Heart right ventricle (tissue), 16 donors: ENCODE measurements at regions not wholly inside any gene's neighbourhood (a gene's known extent, or its start where the extent isn't known, plus 50 kb on each side); places are given as distances from the start of the nearest gene placed in this dataset.

ENCODE experiments used
- ATAC-seq, 8 donors: fragments of 200-7000 bp; cut with Tn5 transposase; one replicate each; pipeline ENCODE4 v1.9.1; 2020; ENCODE audit warnings: mild to moderate bottlenecking in 8 of 8, moderate library complexity in 8 of 8, moderate number of reproducible peaks in 1 of 8
- DNase-seq, 2 donors: peaks; one replicate each; pipeline ENCODE4 v3.0.0-alpha.2; 2020
- H3K27ac ChIP-seq, 10 donors: fragments of 200-600 bp; sonication (generic) in 2 of 10; one replicate each; pipeline versions ENCODE4 v1.5.0 to v1.8.0; 2020 to 2022; ENCODE audit warnings: mild to moderate bottlenecking in 3 of 10
- H3K27me3 ChIP-seq, 7 donors: fragments of 200-600 bp; one replicate each; pipeline ENCODE4 v1.8.0; 2021 to 2022; ENCODE audit warnings: mild to moderate bottlenecking in 2 of 7
- H3K36me3 ChIP-seq, 9 donors: fragments of 200-600 bp; sonication (generic) in 1 of 9; one replicate each; pipeline versions ENCODE4 v1.5.0 to v1.8.0; 2020 to 2022; ENCODE audit warnings: mild to moderate bottlenecking in 2 of 9
- H3K4me1 ChIP-seq, 9 donors: fragments of 200-600 bp; sonication (generic) in 1 of 9; one replicate each; pipeline versions ENCODE4 v1.5.0 to v1.8.0; 2020 to 2022; ENCODE audit warnings: mild to moderate bottlenecking in 4 of 9
- H3K4me3 ChIP-seq, 10 donors: fragments of 200-600 bp; sonication (generic) in 2 of 10; one replicate each; pipeline versions ENCODE4 v1.5.0 to v1.8.0; 2020 to 2022; ENCODE audit warnings: mild to moderate bottlenecking in 7 of 10, moderate library complexity in 2 of 10
- H3K9me3 ChIP-seq, 11 donors: fragments of 200-600 bp in 10 of 11; sonication (generic) in 2 of 11; one replicate each; pipeline versions ENCODE4 v1.5.0 to v1.8.0; 2013 to 2022; ENCODE audit warnings: mild to moderate bottlenecking in 2 of 11, control low read depth in 1 of 11, moderate library complexity in 1 of 11
- WGBS, 2 donors: extraction: QIAGEN DNeasy Blood & Tissue Kit; methylation state at CpG; one replicate each; pipeline ENCODE4 v1.1.7; 2013; ENCODE audit warnings: inconsistent platforms in 1 of 2; 5-methylcytosine and 5-hydroxymethylcytosine counted together
- intact Hi-C, 10 donors: fragments of 100-400 bp; cut with DNase I; formaldehyde crosslinking; loops; one replicate each; pipeline versions ENCODE4 v1.11.1 to v1.14.2; 2022
- TF ChIP-seq, protein P1 (sequence below), 9 donors: fragments of 200-600 bp; sonication (generic) in 2 of 9; IDR thresholded peaks; one replicate each; pipeline versions ENCODE4 v1.5.0 to v1.8.0; 2021 to 2022; ENCODE audit warnings: antibody characterized with exemption in 9 of 9, mild to moderate bottlenecking in 5 of 9, moderate library complexity in 1 of 9
- donor health status: Arrhythmogenic right ventricular cardiomyopathy.
- donor health status: ischemic (EF 13 %, LVEDD 7.1; RV severe dilation, severe dysfunction).
- donor health status: healthy with polysubstance abuse.
- donor health status: DM: no; HTN: yes; CAD: no.
- donor health status: DM: no; HTN: no; CAD: no.
- donor health status: ischemic (EF 25% LVEDD 6.9; RV normal size, moderate dysfunction).
- donor health status: ischemic (EF 25% LVEDD 5.7; RV mildly dilated, moderate dysfunction).
- donor health status: healthy.
- donor health status: DM: yes; HTN: yes; CAD: no.
- donor health status: Ischemic cardiomyopathy.
- donor health status: ischemic (EF 35%, LVEDD 5.7; RV mildly dilated, moderate dysfunction).
- donor health status: nonischemic (EF 11% LVEDD 7.7; RV severe dilation, severe dysfunction).
- donor health status: DM: yes; HTN: yes; CAD: no.
- donor health status: PGD.
- donor health status: ischemic (EF 29% LVEDD 5.4; RV normal size, mild dysfunction).
- donor health status: nonischemic (EF 23%, LVEDD 6.1; RV moderate dilation, normal function).

DNA sequence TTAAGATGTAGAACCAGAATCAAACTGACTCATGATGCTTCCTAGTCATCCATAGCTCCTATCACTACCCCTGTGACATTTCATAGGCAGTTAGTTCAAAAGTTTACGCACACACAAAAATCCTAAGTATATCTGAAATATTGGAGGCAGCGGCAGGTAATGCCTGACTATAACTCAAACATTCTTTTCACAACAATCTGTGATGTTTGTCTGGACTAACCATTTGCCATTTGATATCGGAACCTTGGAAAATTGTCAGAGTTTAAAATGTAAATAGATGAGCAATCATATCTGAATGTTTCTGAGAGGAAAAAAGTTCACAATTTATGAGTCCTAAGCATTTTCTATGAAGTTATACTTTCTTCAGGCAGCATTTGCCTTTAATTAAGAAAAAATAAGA lies 1078.2 kb downstream of the EPHA7 start:
- intact Hi-C loops = loop anchor here in 1 of 10 donors (2.0 kb wide), 1 partner anchor 46 kb away; no protein-coding TSS in a partner anchor
- H3K27me3 ChIP-seq = no peaks in the 10 kb centered on the region
- no peaks in the 10 kb centered on the region for H3K9me3 ChIP-seq
- WGBS, 2 donors = 92 to 96% methylated on average over 3 of the region's 3 CpGs
- no peak for ATAC-seq
- no peaks in the 10 kb centered on the region for H3K36me3 ChIP-seq
- TF ChIP-seq, protein P1, sequence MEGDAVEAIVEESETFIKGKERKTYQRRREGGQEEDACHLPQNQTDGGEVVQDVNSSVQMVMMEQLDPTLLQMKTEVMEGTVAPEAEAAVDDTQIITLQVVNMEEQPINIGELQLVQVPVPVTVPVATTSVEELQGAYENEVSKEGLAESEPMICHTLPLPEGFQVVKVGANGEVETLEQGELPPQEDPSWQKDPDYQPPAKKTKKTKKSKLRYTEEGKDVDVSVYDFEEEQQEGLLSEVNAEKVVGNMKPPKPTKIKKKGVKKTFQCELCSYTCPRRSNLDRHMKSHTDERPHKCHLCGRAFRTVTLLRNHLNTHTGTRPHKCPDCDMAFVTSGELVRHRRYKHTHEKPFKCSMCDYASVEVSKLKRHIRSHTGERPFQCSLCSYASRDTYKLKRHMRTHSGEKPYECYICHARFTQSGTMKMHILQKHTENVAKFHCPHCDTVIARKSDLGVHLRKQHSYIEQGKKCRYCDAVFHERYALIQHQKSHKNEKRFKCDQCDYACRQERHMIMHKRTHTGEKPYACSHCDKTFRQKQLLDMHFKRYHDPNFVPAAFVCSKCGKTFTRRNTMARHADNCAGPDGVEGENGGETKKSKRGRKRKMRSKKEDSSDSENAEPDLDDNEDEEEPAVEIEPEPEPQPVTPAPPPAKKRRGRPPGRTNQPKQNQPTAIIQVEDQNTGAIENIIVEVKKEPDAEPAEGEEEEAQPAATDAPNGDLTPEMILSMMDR (IDR thresholded peaks at IDR 0.05) = peak in 1 of 9 donors; percentile 3
- H3K4me1 ChIP-seq = no peaks in the 10 kb centered on the region
- H3K27ac ChIP-seq = no peak overlapping the region
- no peak overlapping the region for H3K4me3 ChIP-seq
- no peak for DNase-seq

DNA sequence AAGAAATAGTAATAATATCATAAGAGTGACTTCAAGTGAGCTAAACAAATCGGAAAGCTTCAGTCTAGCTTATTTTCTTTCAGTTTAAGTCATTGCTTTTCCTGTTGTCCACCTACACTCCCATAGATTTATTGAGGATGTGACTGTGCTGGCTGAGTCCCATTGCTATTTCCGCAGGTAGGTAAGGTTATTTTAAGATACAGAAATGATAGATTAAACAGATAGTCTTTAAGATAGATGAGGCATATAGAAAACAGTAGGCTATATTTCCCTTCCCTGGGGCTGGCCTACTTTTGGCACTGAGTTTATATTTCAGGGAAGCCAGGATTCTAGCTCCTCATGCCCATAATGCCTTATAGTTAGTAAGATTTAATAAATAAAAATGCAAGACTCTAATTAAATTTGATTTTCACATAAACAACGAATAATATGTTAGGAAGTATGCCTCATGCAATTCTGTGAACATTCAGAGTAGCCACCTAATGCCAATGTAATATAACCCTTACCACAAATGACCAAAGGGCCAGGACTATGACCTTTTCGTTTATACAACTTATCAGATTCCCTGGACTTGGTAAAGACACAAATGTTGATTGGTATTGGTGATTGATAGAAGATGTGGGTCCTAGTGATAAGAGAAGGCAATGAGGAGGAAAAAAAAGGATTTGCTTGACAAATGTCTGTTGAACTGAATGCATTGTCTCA lies 1079.3 kb downstream of the EPHA7 start:
- DNase-seq = no peak
- WGBS, 2 donors = 59 to 72% methylated on average over 4 of the region's 4 CpGs
- intact Hi-C loops = loop anchor here in 1 of 10 donors (2.0 kb wide), 1 partner anchor 45 kb away; no protein-coding TSS in a partner anchor

DNA sequence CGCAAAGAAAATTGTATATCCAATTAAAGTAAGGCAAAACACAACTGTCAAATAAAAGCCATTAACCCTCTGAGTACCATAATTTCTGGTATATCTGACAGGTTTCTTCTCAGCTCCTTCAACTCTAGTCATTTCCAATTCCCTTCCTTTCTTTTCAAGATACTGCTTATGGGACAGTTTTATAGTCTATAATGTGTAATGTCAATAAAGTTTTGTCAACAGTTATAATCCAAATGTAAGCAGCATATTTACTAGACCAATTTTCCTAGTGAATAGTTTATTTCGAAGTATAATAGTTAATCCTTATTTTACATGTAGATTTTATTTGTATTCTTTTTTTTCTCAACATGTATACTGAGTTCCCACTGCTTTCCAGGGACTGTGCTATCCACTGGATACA lies 1081.8 kb downstream of the EPHA7 start:
- intact Hi-C loops = no loop called here

More for the DNA sequence above, 1079.3 kb downstream of the EPHA7 start:
- TF ChIP-seq, protein P1 (IDR thresholded peaks at IDR 0.05) = no peak
- Histone ChIP-seq H3K27me3 (no peaks in the 10 kb centered on the region), H3K9me3 (no peaks in the 10 kb centered on the region), H3K27ac (no peak overlapping the region), H3K36me3 (no peaks in the 10 kb centered on the region), H3K4me3 (no peak overlapping the region), H3K4me1 (no peaks in the 10 kb centered on the region)
- ATAC-seq = no peak

DNA sequence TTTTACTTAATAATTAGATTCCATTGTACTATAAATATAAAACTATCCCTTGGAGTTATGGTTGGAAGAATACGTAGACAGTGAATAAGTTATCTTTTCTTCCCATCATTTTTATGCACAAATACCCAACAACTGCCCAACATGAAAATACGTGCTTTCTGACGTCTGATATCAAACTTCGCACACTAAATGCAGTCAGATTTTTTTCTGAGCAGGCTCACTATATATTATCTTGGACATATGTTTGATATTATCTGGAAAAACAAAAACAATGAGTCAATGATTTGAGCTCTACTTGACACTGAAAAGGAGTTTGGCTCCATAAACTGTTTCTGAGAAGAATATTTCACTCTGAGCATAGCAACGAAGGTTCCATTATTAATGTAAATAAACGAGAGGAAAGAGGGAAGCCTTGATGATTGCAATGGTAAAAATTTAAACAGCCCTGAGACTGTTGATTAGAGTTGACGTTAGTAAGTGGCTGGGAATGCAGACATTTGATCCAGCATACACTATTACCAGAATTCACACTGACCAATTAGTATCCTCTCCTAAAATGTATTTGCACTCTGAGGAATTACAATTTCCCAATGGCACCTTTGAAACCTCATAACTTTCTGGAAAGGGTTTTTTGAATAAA lies 1090.0 kb downstream of the EPHA7 start:
- no peaks in the 10 kb centered on the region for H3K27me3 ChIP-seq
- DNase-seq = no peak
- no peak for ATAC-seq
- H3K27ac ChIP-seq = no peak overlapping the region
- intact Hi-C loops = no loop called here
- no peak overlapping the region for H3K4me3 ChIP-seq
- TF ChIP-seq, protein P1 (IDR thresholded peaks at IDR 0.05) = no peak
- H3K9me3 ChIP-seq = no peaks in the 10 kb centered on the region
- 59 to 60% methylated on average over 7 of the region's 7 CpGs for WGBS, 2 donors
- no peaks in the 10 kb centered on the region for H3K36me3 ChIP-seq
- no peaks in the 10 kb centered on the region for H3K4me1 ChIP-seq

More for the DNA sequence above, 1081.8 kb downstream of the EPHA7 start:
- Histone ChIP-seq H3K27ac (no peak overlapping the region), H3K9me3 (no peaks in the 10 kb centered on the region), H3K27me3 (no peaks in the 10 kb centered on the region), H3K36me3 (no peaks in the 10 kb centered on the region), H3K4me3 (no peak overlapping the region), H3K4me1 (no peaks in the 10 kb centered on the region)
- DNase-seq (no peak), ATAC-seq (no peak)
- 71 to 72% methylated on average over 2 of the region's 2 CpGs for WGBS, 2 donors
- TF ChIP-seq, protein P1 (IDR thresholded peaks at IDR 0.05) = no peak
